NCI-H1092 treated with DMSO at 0.1 percent for 48 hours (cell line): ENCODE measurements at regions not wholly inside any gene's neighbourhood (a gene's known extent, or its start where the extent isn't known, plus 50 kb on each side); places are given as distances from the start of the nearest gene placed in this dataset.

Experiments used
- DNase-seq: peaks from one replicate; lab custom pipeline; 2025; lab: John Stamatoyannopoulos, UW

DNA sequence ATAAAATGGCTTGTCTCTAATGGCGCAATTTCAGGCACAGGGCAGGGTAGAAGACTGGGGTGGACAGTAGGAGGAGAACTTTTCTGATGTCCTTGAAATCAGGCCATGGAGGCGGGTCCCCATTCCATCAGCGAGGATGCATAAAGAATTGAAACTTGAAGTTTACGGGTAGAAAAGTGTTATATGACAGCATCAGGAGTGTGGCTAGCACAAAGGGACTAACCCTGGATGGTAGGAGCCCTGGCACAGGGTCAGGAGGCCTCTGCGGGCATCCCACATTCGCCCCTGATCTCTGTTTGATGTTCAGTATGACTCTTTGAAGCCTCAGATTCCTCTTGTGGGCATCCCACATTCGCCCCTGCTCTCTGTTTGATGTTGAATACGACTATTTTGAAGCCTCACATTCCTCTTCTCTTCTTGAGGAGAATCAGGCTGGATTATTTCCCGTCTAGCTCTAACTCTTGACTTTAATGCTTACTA, 94.8 kb upstream of the ADRA1B start:
- DNase-seq, result no peak

DNA sequence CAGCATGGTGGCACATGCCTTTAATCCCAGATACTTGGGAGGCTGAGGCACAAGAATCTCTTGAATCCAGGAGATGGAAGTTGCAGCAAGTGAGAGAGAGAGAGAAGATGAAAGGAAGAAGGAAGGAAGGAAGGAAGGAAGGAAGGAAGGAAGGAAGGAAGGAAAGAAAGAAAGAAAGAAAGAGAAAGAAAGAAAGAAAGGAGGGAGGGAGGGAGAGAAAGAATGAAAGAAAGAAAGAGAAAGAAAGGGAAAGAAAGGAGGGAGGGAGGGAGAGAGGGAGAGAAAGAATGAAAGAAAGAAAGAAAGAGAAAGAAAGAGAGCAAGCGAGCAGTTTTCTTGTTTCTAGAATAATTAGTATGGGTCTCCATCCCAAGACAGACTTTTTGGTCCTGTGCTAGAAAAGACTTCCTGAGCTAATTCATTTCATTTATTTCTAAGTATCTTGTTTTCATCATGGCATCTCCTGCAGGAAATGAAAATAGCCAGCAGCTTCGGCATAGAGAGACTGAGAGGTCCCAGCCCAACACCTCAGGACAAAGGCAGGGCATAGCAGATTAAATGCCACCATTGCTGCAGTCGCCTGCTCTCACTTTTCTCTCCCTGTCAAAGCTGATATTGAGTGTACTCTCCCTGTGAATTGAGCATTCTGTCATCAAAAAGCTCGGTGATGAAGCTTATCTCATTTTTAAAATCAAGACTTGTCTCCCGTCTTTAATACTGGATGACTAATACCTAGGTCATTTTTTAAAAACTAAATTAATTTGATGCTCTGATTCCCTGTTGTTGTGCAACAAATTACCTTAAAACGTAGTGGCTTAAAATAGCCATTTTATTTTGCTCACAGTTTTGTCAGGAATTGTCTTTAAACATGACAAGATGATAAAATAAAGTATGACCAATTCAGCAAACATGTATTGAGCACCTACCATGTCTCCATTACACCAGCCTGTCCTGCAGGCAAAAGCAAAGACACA, 91.8 kb upstream of the ADRA1B start:
- no peak for DNase-seq

DNA sequence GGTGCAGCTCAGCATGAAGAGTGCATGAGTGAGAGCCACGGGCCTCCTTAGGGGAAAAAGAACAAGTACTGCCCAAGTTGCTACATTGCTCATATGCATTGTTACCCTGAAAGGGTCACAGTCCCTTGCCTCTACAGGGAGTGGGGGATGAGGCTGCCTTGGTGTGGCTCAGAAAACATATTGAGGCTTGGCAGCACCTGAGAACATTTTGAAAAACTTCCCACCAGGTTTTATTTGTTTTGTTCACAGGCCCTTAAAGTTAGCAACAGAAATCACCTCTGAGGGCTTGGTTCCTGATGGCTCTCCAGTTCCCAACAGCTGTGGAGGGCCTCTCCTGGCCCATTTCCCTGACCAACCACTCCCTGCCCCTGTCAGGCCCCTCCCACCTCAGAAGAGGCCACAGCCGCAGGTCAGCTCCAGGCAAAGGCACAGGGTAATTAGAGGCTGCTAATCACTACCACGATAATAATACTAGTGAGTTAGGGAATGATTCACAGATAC, 90.7 kb upstream of the ADRA1B start:
- no peak for DNase-seq

DNA sequence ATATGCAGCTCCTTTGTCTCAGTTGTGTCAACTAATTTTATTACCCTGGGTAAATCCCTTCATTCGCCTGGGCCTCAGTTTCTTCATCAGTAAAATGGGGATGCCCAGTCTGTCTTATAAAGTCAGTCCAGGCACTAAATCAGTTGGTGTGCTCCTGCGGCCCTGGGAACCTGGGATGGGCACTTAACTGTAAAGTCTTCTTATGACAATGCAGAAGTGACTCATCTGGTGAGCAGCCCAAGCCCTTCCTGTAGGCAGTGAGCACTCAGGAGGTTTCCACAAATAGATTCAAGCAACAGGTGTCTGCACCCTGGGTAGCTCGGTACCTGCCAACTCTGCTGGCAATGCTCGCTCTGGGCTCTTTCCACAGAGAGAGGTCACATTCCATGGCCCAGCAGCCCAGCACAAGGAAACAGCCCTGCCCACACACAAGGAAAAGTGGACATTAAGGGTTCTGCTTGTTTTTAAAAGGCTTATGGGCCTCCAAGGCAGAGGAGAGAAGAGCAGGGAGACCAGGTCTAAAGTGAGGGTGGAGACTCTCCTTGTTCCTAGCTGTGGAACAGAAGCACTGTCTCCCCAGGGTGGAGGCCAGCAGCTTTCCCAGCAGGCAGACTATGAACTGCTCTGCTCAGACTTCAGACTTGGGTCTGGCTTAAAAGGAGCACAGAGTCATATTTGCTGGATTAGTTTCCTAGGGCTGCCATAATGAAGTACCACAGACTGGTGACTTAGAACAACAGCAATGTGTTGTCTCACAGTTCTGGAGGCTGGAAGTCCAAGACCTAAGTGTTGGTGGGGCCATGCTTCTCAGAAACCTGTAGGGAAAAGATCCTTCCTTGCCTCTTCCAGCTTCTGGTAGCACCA, 89.7 kb upstream of the ADRA1B start:
- no peak for DNase-seq

DNA sequence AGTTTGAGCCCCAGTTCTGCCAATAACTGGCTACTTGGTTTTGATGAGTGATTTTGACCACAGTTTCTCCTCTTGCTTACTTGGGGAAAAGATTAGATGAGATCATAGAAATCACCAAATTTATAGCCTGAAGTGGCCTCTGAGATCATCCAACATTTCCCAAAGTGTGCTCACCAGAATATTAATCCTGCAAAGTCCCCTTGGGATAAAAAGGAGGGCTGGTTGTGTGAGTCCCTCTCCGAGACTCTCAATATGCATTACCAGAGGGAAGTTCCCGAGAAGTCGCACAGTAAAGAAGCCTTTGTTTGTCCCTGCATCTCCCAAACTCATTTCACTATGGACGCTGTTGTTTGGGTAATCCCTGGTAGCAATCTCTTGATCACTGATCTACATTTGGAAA, 88.4 kb upstream of the ADRA1B start:
- DNase-seq, result no peak

DNA sequence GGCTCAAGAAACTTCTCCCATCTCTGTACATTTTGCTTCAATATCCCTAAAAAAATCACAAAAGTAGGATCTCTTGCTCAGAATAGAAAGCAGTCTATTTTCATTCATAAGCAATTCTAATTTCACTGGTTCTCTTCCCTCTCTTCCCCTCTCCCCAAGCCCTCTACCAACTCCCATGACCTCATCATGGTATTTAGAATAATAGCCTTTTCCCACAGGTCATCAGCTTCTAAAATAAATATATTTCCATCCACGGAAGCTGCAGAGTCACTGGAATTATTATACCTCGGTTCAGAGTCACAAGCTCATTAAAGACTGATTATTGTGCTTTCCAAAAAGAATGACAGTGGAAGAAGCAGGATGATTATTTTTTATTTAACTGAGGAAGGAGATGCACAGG, 84.2 kb upstream of the ADRA1B start:
- DNase-seq, result no peak

DNA sequence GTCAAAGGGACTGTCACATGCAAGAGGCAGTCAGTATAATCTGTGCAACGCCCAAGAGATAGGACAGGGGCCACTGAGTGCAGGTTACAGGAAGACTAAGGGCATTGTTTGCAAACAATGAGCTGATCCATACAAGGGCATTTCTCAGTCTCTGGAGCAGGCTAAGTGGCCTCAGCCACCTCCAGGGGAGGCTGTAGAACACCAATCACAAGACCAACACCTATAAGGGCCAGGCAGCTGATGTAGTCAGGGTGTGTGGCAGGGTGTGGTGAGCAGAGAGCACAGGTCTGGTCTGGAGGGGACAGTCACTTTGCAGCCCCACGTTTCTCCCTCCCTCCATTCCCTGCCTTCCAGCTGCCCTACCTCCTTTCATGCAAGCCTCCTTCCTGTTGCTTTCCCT, 83.2 kb upstream of the ADRA1B start:
- no peak for DNase-seq

DNA sequence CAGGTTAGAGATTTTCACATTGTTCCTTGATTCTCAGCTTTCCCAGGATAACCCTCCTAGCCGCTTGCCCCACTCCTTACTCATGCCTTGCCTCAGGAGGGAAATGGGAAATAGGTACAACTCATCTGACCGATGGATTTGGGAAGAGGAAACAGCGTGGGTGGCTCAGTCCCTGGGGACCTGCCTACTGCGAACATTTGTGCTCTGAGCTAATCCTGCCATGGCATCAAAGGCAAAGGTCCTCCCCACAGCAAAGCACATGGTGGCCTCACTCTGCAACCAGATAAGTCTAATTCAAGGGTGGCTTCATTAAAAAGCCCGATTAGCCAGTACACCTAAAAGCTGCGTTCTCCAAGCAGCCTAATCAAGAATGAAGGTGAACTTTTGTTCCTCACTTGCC, 82.4 kb upstream of the ADRA1B start:
- DNase-seq, result no peak

DNA sequence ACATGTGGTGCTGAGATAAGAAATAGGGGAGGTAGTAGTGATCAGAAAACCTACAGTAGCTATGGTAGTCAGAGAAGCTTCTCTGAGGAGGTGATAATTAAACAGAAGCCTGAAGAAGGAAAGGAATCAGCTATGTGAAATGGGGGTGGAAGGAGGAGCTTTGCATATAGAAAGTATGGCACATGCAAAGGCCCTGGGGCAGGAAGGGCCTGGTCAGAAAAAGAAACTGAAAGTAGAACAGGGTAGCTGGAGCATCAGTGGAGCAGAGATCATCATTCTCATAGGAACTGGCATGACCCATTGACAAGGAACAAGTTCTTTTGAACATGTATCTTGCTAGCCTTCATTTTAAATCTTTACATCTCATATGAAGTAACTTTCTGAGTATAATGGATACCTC, 80.7 kb upstream of the ADRA1B start:
- DNase-seq, result no peak

DNA sequence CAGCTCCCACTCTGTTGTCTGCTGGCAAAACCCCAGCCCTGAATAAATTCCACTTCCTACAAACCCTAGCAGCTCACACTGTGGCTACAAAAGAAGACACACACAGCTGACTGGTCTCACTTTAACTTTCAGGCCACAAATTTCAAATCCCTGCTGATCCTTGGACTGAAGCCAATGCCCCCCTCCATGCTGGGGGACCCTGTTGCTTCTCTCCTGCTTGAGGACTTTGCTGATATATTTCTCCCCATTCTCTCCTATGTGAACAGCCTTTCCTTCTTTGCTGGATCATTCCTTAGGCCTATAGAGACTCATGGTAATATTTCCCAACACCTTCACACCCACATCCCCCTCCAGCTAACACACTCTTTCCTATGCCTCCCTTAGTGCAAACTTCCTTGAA, 79.6 kb upstream of the ADRA1B start:
- no peak for DNase-seq

DNA sequence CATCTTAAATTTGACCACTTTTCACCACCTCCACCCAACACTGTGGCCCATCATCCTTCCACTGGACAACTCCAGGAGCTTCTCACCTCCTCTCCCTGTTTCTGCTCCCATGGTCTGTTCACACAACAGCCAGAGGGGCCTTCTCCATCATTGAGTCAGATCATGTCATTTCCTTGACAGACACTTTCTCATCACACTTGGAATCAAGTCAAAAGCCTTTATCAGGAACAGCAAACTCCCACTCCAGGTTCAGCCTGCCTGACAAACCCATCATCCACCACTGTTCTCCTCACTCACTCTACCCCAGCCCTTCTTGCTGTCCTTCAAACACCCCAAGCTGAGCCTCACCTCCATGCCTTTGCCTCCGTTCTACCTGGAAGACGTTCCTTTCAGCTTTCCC, 78.4 kb upstream of the ADRA1B start:
- DNase-seq, result no peak

DNA sequence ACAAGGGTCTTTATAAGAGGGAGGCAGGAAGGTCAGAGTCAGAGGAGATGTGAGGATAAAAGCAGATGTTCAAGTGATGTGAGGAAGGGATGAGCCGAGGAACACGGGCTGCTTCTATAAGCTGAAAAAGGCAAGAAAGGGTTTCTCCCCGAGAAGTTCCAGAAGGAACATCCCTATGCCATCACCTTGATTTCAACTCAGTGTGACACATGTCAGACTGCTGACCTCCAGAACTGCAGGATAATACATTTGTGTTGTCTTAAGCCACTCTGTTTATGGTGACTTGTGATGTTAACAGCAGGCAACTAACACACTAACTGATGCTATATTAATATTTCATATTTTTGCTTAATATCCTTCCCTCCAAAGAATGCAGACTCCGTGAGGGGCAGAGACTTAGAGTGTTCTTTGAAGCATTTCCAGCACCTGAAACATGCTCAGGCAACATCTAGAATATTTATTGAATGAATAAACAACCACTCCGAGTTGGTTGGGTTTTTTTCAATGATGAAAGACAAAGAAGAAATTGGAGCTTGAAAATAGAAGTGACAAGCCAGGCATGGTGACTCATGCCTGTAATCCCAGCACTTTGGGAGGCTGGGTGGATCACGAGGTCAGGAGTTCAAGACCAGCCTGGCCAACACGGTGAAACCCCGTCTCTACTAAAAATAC, 77.6 kb upstream of the ADRA1B start:
- no peak for DNase-seq

DNA sequence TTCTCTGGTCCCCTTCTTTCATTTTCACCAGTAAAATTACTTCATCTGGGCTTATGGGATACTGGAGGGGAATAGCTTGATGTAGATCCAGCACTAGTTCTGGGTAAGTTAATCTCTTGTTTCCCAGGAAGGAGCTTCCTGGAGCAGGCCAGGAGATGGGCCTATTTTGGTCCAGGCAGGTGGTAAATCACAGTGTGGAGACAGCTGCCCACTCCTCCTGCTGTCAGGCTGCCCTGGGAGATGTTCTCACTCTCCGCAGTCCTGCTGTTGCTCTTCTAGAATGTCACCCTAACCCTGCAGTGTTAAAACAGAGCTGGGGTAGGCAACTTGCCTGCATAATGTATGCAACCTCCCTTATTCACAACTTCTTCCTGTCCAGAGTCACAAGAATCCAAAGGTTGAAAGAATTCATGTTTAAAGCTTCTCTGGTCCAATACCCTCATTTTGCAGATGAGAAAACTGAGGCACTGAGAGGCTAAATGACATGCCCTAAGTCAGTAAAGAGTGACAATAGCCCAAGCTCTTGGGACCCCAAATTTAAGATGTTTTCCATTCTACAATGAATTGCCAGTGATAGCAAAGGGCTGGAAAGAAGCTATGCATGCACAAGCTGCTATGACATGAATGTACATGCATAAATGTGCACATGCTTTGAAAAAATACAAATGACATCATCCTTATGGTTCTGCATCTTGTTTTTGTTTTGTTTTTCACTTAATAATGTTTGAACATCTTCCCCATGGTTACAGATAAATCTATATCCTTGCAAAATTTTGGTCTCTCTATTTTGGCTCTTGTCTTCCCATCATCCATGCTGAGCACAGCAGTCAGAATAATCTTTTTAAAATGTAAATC, 71.8 kb upstream of the ADRA1B start:
- DNase-seq, result no peak

DNA sequence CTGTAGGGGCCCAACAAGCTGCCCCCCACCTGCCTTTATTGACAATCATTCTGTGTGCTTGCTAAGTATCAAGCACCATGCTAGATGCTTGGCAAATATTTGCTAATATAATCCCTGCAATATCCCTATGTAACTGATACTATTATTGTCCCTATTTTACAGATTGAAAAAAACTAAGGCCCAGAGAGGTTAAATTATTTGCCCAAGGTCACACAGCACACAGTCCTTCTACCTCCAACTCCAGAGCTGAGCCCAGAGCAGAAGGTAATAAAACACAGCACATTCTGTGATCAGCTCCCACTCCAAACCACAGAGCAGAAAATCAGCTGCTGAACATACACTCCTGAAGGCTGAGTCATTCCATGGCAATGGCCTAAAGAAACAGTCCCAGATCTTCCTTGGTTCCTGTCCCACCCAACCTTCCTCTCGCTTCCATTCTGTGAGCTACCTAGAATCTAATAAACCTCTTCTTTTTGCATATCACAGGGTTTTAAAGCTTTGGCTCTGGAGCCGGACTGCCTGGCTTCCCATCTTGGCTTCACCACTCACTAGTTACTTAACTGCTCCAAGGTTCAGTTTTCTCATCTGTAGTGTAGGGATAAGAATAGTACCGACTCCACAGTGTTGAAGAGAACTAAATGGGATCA, 66.7 kb upstream of the ADRA1B start:
- no peak for DNase-seq

DNA sequence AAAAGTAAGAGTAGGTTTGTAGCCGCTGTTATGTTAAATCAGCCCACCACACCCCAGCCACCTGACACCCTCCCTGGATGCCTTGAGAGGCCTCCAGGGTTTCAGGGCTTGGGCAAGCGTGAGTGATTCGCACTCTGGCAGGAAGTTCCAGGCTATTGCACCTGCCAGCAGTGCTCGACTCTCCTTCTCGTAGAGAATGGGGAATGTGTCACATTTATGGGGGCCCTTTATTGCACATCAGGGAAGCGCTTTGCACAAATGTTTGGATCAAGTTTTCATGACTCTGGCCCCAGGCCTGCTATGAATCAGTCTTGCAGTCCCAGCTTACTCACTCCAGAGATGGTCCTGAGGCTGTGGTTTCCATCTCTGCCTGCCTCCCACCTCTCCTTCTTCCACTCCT, 66.1 kb upstream of the ADRA1B start:
- DNase-seq, result no peak

DNA sequence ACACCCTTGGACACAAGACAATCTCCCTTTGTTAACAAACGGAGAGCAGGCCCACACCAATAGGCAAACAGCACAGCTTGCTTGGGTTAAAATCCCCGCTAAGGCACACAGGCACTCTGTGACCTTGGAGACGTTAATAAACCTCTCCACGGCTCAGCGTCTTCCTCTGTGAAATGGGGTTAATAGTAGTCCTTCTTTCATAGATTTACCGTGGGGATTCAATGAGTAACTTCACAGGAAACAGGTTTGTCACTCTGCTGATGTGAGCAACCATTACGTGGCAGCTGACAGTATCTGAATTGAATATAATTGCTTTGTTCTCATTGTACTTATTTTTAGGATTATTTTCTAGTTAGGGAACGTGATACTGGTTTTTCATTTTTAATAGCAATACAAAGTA, 65.2 kb upstream of the ADRA1B start:
- DNase-seq, result no peak

DNA sequence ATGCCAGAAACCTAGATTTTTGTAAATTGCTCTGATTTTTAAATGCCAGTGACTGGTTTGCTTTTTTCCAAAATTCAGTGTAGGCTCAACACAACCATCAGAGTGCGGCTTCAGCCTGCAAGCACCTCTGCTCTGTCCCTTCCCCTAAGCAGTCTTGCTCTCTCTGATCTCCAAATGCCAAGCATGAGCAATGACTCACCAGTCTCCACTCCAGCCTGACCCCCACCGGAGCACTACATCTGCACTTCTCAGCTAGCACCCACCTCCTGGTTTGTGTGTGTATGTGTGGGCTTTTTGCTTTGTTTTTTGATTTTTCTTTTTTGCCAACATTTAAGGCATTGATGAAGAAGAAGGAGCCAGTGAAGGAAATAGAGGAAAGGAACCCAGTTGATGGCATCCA, 61.4 kb upstream of the ADRA1B start:
- DNase-seq, result no peak

DNA sequence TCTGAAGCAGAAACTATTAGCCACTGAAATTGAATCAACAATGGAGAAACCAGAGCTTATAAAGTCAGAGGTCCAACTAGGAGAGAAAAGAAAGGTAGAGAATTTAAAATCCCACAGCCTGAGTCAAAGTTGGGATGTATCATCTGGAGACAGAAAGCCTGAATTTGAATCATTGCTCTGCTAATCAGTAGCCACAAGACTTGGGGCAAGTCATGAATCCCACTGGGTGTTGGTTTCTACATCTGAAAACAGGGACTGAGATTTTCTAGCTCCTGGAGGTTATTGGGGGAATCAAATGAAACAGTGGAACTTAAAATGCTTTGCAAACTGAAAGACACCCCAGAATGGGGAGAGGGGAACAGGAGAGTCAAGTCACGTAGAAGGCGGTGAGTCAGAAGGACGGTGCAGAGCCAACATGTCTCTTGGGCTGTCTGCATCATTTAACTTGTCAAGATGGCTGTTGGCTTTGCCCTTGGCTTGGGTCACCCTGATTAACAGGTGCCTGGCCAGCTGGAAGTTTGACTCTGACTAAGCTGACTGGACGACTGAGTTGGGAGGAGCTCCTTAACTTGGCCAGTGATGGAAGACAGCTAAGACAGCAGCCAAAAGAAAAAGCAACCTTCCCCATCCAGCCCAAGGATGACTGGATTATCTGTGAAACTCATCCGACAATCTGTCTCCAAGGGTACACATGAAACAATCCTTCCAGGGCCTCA, 60.6 kb upstream of the ADRA1B start:
- no peak for DNase-seq

DNA sequence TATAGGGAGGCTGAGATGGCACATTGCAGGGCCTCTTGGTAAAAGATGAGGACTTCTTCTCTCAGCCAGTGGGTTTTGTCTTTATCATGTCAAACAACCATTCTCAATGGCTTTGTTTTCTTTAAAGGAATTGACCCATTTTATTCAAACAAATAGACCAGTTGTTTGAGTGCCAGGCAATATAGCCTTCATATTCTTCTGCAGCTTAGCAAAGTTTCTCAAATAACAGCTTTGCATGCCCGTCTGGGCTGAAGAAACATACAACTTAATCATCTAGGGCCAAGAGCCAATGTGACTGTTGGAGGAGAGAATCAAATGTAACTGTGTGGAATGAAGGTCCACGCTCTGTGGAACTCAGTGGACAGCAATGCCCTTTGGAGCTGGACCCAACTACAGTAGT, 57.4 kb upstream of the ADRA1B start:
- DNase-seq, result no peak

DNA sequence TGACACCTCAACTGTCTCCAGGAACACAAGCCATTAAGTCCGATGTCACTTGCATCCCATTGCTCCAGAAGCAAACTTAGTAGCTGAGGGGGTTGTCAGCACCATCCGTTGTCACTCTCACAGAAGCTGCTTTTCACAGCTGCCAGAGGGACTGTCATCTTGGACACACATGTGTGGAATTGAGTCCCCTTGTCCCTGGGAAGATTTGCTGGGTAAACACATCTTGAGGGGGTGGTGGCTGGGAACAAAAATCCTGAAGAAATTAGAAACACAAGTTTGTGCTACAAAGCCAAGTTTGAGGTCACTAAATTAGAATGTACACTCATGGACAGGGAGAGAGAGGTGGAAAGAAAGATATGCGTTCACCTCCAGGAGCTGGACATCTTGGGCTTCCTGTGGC, 55.2 kb upstream of the ADRA1B start:
- no peak for DNase-seq
